ENCODE measurements at regions not wholly inside any gene's neighbourhood (a gene's known extent, or its start where the extent isn't known, plus 50 kb on each side); places are given as distances from the start of the nearest gene placed in this dataset.
"Not testable (repeated sequence)": the region's sequence is repeated elsewhere in the genome, so short reads cannot be mapped to it uniquely, and the experiment has no call there.

DNA sequence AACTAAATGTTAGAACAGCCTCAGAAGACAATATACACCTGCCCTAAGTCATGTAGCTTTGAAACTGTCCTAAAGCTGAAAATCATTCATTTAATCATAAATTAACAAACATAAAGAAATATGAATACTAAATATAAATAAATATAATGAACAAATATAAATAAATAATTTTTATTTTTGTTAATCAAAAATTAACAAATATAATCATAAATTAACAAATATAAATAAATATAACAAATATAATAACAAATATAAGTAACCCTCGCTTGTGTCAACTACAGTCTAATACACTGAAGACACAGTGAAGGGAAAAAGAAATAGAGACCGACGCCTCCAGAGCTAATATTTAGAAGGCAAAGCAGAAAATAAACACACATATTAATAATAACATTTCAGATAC, 527.3 kb downstream of the CYLC2 start:
- in situ Hi-C loops (cut with HindIII; ENCODE audit: low pct_unique_long_range_greater_than_20kb, low sequenced_read_pairs) = no loop called here
- DNase-seq (ENCODE audit: low read depth) = no peak

DNA sequence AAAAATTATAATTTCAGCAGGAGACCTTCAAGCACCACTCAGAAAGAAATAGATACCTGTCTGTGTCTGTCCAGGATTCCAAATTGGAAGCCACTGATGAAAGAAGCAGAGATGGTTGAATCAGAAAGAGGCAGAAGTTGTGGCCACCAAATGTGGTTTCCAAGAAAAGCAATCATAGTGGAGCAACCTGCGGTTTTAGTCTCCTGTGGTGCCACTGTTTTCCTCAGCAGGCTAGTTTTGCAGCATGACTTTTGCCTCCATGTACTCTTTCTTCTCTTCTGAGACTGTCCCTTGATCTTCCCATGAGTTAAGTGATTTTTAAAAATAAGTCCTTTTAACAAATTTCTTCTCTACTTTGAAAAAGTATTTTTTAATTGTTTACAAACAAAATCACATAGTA, 535.8 kb downstream of the CYLC2 start:
- no peak for DNase-seq (ENCODE audit: low read depth)
- in situ Hi-C loops (cut with HindIII; ENCODE audit: low pct_unique_long_range_greater_than_20kb, low sequenced_read_pairs) = no loop called here

DNA sequence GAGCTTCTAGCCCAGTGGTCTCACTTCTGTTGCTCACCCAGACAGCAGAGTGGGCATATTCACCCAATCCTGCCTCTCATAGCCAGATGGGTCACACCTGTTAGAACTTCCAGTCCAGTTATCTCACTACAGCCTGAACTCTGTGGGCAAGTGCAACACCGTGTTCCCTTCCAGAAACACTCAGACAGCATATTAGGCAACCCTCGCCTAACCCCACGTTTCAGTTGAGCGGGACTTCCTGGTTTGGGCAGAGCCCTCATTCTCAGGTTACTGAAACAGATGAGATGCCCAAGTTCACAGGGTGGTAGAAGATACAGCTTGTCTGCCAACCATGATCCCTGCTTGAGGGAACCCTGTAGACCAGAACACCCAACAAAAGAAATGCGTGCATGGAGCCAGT, 538.2 kb downstream of the CYLC2 start:
- in situ Hi-C loops (cut with HindIII; ENCODE audit: low pct_unique_long_range_greater_than_20kb, low sequenced_read_pairs) = no loop called here
- DNase-seq (ENCODE audit: low read depth) = no peak

DNA sequence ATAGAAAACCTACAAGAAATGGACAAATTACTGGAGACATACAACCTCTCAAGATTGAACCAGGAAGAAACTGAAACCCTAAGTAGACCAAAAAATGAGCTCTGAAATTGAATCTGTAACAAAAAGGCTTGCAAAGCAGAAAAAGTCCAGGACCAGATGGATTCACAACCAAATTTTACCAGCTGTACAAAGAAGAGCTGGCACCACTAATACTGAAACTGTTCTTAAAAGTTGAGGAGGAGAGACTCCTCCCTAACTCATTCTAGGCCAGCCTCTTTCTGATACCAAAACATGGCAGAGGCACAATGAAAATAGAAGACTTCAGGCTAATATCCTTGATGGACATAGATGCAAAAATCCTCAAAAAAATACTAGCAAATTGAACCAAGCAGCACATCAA, 542.3 kb downstream of the CYLC2 start:
- no peak for DNase-seq (ENCODE audit: low read depth)
- in situ Hi-C loops (cut with HindIII; ENCODE audit: low pct_unique_long_range_greater_than_20kb, low sequenced_read_pairs) = no loop called here

DNA sequence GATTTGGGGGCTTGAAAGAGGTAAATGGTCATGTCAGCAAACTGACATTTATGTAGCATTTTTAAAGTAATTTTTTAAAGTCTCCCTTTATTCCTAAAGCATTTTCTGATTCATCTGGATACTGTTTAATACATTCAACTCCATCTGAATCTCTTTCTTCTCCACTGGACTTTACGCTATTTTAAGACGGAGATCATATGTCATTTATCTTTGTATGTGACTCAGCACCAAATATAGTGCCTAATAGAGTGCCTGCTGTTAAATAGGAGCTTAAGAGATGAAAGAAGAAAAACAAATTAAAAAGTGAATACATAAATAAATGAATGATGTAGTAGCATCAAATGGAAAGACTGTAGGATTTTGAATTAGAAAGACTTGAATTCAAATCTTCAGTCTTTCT, 548.8 kb upstream of the SMC2 start:
- in situ Hi-C loops (cut with HindIII; ENCODE audit: low pct_unique_long_range_greater_than_20kb, low sequenced_read_pairs) = no loop called here
- DNase-seq (ENCODE audit: low read depth) = no peak

DNA sequence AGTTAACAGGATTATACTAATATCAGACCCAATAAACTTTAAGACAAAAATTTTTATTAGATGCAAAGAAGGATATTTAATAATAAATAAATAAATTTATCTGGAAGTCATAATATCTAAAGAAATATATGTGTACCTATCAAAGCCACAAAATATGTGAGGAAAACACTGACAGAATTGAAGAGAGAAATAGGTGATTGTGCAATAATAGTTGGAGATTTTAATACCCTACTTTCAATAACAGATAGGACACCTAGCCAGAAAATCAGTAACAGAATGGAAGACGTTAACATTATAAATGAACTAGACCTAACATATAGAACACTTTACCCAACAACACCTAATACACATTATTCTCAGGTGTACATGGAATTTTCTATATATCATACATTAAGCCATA, 541.4 kb upstream of the SMC2 start:
- in situ Hi-C loops (cut with HindIII; ENCODE audit: low pct_unique_long_range_greater_than_20kb, low sequenced_read_pairs) = no loop called here
- DNase-seq (ENCODE audit: low read depth) = no peak

DNA sequence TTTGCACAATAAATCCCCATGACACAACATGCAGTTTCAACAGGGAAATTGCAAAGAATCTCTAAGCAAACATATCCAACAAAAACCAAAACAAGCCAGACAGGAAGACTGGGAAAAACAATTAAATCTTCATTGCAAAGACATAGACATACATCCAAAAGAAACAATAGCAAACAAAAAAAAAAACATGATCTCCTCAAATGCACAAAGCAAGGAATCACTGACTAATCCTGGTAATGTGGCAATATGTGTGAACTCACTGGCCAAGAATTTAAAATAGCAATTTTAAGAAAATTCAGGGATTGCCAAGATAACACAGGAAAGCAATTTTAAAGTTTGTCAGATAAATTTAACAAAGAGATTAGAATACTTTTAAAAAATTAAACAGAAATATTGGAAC, 520.1 kb upstream of the SMC2 start:
- DNase-seq (ENCODE audit: low read depth) = no peak
- in situ Hi-C loops (cut with HindIII; ENCODE audit: low pct_unique_long_range_greater_than_20kb, low sequenced_read_pairs) = no loop called here

DNA sequence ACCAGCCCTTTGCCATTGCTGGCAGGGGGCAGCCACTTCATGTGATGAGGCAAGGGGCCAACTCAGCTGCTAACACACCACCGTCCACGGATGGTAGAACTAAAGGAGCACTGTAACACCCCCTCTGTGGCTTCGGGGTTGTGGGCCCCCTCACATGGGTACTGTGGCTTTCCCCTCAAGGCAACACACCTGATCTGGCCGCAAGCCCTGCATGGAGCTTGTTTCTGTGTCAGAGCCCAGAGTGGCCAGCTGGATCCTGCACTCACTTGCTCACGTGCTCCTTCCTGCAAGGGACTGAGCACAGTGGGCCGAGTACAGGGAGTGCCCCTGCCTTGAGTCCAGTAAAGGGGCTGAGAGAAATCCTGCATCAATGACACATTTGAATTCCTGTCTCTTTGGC, 507.4 kb upstream of the SMC2 start:
- in situ Hi-C loops (cut with HindIII; ENCODE audit: low pct_unique_long_range_greater_than_20kb, low sequenced_read_pairs) = no loop called here
- no peak for DNase-seq (ENCODE audit: low read depth)

DNA sequence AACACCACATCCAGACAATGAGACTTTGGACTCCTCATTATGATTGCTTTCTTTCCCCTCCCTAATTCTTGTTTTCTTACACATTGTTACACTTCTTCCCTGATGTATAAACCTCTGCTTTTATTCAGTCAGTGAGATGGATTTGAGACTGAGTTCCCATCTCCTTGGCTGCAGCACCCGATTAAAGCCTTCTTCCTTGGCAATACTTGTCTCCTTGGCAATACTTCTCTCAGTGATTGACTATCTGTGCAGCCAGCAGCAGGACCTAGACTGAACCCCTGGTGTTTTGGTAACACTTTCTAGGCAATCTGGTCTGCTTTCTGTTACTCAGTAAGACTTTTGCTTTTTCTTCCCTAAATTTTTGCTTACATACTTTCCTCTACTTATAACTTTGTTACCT, 492.8 kb upstream of the SMC2 start:
- in situ Hi-C loops (cut with HindIII; ENCODE audit: low pct_unique_long_range_greater_than_20kb, low sequenced_read_pairs) = no loop called here
- DNase-seq (ENCODE audit: low read depth) = no peak

DNA sequence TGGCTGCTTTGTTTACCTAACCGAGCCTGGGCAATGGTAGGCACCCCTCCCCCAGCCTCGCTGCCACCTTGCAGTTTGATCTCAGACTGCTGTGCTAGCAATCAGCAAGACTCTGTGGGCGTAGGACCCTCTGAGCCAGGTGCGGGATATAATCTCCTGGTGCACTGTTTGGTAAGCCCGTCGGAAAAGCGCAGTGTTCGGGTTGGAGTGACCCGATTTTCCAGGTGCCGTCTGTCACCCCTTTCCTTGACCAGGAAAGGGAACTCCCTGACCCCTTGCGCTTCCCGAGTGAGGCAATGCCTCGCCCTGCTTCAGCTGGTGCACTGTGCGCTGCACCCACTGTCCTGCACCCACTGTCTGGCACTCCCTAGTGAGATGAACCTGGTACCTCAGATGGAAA, 482.2 kb upstream of the SMC2 start:
- in situ Hi-C loops (cut with HindIII; ENCODE audit: low pct_unique_long_range_greater_than_20kb, low sequenced_read_pairs); DNase-seq (ENCODE audit: low read depth): not testable (repeated sequence)

DNA sequence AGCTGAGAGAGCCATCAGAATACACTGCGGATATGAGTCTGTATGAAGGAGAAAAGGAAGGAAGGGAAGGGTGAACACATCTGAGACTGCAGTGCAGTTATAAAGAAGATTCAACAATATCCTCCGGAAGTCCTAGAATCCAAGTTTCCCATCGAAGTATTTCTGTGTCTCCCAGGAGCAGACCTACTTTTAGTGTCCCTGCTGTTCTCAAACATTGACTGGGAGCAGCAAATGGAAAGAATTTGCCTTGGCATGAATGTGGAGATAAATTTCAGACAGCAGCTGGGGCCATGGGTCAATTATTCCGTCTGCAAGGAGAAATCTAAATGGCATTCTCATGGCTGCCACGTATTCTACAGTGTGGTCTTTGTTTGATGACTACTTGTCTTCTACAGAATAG, 478.1 kb upstream of the SMC2 start:
- no peak for DNase-seq (ENCODE audit: low read depth)
- in situ Hi-C loops (cut with HindIII; ENCODE audit: low pct_unique_long_range_greater_than_20kb, low sequenced_read_pairs) = no loop called here

DNA sequence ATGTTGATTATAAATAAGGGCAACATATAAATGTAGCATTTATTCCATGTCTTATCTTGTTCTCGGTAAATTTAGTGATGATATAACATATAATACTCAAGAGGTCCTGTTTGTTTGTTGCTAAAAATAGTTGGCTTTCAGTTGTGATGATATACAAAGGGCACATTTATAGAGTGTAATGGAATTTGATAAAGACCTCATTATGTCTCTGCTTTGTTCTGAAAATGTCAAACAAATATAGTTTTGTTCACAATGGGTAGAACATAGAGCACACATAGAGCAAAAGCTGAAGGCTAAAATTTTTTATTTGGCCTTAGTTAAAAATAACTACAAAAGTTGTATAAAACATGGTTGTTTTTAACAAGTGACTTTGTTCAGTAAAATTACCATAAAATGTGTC, 477.1 kb upstream of the SMC2 start:
- in situ Hi-C loops (cut with HindIII; ENCODE audit: low pct_unique_long_range_greater_than_20kb, low sequenced_read_pairs) = no loop called here

DNA sequence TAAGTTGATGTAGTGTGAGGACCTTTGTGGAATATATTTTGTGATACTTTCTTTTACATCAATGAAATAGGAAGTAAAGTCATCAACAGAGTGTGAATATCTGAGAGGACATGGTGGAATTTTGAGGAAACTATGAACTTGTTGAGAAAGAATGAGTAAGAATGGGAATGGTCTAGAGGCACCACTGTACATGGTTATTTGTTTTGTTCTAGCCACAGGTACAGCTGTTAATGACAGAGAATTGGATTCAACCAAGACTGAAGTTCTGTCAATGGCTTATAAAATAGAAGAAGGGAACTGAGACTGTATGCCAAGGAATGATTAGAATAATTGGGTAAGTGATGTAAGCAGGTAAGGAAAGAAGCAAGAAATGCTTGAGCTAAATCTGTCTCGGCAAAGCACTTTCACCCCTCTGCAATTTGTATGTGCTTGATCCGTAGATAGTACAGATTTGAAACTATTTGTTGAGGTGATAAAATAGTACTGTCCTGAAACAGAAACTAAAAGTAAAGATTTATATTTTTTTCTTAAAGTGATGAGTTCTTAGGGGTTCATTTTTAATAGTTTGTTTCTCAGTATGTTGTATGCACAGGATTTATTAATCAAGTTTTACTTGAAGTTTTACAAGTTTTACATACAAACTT, 468.8 kb upstream of the SMC2 start:
- in situ Hi-C loops (cut with HindIII; ENCODE audit: low pct_unique_long_range_greater_than_20kb, low sequenced_read_pairs) = no loop called here
- DNase-seq (ENCODE audit: low read depth) = no peak

More for the DNA sequence above, 477.1 kb upstream of the SMC2 start:
- DNase-seq (ENCODE audit: low read depth) = no peak

DNA sequence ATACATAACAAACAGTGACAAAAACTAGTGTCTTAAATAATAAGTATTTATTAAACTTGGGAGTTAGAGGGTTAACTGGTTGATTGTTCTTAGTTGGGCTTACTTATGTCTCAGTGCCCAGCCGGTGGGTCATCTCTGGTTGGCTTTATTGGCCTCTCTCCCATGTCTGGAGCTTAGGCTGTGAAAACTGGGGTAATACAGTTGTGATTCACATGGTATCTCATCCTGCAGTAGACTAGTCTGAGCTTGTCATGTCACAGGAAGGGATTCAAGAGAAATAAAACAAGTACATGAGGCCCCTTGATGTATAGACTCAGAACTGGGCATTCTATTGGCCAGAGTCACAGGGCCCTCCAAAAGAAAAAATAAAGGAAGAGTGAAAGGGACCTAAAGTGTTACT, 466.4 kb upstream of the SMC2 start:
- in situ Hi-C loops (cut with HindIII; ENCODE audit: low pct_unique_long_range_greater_than_20kb, low sequenced_read_pairs) = no loop called here
- DNase-seq (ENCODE audit: low read depth) = no peak

DNA sequence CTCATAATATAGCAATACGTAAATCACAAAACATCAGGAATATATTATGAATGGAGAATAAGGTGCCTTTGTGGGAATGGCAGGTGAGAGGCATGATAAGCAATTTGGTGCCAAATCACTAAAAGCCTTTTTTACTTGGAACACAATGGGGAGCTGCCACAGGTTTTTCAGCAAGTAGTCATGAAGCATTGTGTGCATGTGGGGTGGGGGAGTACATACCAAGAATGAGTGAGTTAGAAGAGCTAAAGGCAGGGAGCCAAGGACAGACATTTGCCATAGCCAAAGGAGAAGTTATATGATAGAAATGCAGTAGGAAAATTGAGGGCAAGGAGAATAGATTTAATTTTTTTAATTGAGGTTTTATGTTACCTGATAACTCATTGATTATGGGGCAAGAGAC, 445.0 kb upstream of the SMC2 start:
- DNase-seq (ENCODE audit: low read depth) = no peak
- in situ Hi-C loops (cut with HindIII; ENCODE audit: low pct_unique_long_range_greater_than_20kb, low sequenced_read_pairs) = no loop called here

DNA sequence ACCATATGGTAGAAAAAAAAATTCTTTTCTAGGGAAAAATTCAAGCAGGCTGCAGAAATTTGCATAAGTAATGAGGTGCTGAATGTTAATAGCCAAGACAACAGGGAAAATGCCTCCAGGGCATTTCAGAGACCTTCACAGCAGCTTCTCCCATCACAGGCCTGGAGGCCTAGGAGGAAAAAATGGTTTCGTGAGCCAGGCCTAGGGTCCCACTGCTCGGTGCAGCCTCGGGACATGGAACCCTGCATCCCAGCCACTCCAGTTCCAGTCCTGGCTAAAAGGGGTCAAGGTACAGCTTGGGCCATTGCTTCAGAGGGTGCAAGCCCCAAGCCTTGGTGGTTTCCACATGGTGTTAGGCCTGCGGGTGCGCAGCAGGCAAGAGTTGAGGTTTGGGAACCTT, 436.0 kb upstream of the SMC2 start:
- in situ Hi-C loops (cut with HindIII; ENCODE audit: low pct_unique_long_range_greater_than_20kb, low sequenced_read_pairs) = no loop called here
- no peak for DNase-seq (ENCODE audit: low read depth)

DNA sequence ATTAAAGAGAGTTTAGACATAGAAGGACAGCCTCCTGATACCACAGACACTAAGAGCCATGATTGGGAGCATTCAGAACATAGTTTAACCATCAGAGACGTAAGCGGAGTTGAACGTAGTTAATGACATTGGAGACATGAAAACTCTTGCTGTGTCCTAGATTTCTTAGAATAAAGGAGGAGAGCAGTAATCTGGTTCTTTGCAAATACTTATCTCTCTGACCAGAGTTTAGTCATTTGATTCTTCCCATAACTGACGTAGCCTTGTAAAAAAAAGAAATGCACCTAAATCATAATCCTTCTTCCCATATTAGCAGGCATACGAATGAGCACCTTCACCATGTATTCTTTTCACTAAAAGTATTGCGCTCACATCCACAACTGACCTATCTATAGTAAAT, 433.3 kb upstream of the SMC2 start:
- DNase-seq (ENCODE audit: low read depth) = no peak

DNA sequence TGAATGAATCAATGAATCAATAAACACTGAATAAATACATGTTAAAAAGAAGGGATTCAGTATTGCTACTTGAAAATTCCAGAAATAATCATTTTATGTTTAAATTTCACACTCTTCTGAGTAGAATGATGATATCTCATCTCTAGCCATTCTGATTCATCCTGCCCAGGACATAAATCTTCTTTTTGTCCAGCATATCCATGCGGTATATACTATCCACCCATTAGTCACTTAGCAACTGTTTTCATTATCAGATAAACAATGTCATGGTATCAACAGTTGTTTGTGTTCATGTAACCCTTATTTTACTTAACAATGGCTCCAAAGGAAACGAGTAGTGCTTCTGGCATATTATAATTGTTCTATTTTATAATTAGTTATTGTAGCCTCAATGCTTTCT, 432.4 kb upstream of the SMC2 start:
- in situ Hi-C loops (cut with HindIII; ENCODE audit: low pct_unique_long_range_greater_than_20kb, low sequenced_read_pairs) = no loop called here
- DNase-seq (ENCODE audit: low read depth) = no peak

More for the DNA sequence above, 433.3 kb upstream of the SMC2 start:
- in situ Hi-C loops (cut with HindIII; ENCODE audit: low pct_unique_long_range_greater_than_20kb, low sequenced_read_pairs) = no loop called here

DNA sequence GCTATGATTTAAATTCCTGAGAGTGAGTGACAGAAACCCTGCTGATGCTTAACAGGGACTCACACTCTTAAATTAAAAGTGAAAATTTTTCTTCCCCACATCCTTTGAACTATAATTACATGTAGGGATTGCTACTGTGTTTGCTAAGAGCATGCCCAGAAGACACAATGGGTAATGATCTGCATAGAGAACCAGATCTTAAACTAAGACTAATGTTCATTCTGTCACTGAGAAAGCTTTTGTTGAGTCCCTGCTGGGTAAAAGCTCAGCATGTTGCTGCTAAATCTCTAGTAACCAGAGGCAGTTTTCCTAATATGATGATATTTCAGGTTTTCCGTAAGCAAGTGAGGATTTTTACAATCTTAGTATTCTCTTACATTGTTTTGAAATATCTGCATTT, 424.8 kb upstream of the SMC2 start:
- in situ Hi-C loops (cut with HindIII; ENCODE audit: low pct_unique_long_range_greater_than_20kb, low sequenced_read_pairs) = no loop called here
- no peak for DNase-seq (ENCODE audit: low read depth)

DNA sequence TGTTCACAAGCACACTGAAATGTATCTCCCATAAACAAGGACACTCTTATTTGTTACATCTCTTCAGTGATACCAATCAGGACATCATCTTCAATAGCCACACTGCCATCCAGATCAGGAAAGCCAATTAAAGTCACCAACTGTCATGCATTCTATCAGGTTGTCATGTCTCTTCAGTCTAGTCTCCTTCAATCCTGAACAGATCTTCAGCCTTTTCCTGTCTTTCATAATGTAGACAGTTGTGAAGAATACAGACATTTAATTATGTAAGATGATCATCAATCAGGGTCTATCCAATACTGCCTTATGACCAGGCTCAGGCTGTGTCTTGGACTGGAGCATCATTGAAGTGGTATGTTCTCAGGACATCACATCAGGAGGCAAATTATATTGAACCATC, 419.8 kb upstream of the SMC2 start:
- DNase-seq (ENCODE audit: low read depth) = no peak
- in situ Hi-C loops (cut with HindIII; ENCODE audit: low pct_unique_long_range_greater_than_20kb, low sequenced_read_pairs) = no loop called here

DNA sequence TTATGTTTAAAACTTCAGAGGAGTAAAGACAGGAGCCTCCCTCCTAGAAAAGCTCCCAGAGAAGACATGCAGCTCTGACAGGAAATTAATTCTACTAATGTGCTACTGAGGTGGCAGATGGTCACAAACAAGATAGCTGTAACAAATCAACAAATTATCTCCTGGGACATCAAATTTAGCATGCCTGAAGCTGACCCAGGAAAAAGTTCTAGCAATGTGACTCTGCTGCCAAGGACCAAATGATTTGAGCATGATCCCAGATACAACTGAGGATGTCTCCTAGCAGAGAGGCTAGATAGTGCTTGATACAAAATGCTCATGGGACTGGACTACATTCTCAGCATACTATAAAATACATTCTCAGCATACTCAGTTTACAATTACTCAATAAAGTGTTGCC, 413.5 kb upstream of the SMC2 start:
- in situ Hi-C loops (cut with HindIII; ENCODE audit: low pct_unique_long_range_greater_than_20kb, low sequenced_read_pairs) = no loop called here
- DNase-seq (ENCODE audit: low read depth) = no peak

Data from Caki2 (cell line).